Activated naive CD8-positive, alpha-beta T cell treated with anti-CD3 and anti-CD28 coated beads, Interleukin-2, amount 50 U/mL, for 24 hours (primary cell): ENCODE measurements at regions not wholly inside any gene's neighbourhood (a gene's known extent, or its start where the extent isn't known, plus 50 kb on each side); places are given as distances from the start of the nearest gene placed in this dataset.
"Not testable (repeated sequence)": the region's sequence is repeated elsewhere in the genome, so short reads cannot be mapped to it uniquely, and the experiment has no call there.

Source experiments
- ATAC-seq: fragments of 150-1000 bp; cut with Tn5 transposase; one replicate; pipeline ENCODE4 v1.10.0; 2021
- DNase-seq: peaks from one replicate; pipeline ENCODE4 v3.0.0; 2021
- H3K27ac Mint-ChIP-seq: one replicate; pipeline ENCODE4 v1.8.0; 2021; ENCODE audit warnings: mild to moderate bottlenecking, mixed read lengths
- H3K27me3 Mint-ChIP-seq: one replicate; pipeline ENCODE4 v1.8.0; 2021; ENCODE audit warnings: mixed read lengths
- H3K36me3 Mint-ChIP-seq: one replicate; pipeline ENCODE4 v1.8.0; 2021; ENCODE audit warnings: low read depth, mixed read lengths
- H3K4me1 Mint-ChIP-seq: one replicate; pipeline ENCODE4 v1.8.0; 2021; ENCODE audit warnings: mixed read lengths
- H3K4me3 Mint-ChIP-seq: one replicate; pipeline ENCODE4 v1.8.0; 2021; ENCODE audit warnings: mild to moderate bottlenecking, moderate library complexity, mixed read lengths
- H3K9me3 Mint-ChIP-seq: one replicate; pipeline ENCODE4 v1.8.0; 2021; ENCODE audit warnings: mixed read lengths

DNA sequence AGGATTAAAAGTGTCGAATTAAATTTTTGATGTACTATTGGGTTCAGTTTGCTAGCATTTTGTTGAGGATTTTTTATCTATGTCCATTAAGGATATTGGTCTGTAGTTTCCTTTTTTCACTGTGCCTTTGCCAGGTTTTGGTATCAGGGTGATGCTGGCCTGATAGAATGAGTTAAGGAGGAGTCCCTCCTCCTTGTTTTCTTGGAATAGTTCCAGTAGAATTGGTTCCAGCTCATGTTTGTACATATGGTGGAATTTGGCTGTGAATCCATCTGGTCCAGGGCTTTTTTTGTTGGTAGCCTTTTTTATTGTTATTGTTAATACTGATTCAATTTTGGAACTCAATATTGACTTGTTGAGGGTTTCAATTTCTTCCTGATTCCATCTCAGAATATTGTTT, 141.8 kb downstream of the SIM1 start:
- H3K36me3 Mint-ChIP-seq = no peaks in the 10 kb centered on the region
- no peak overlapping the region for H3K27ac Mint-ChIP-seq

DNA sequence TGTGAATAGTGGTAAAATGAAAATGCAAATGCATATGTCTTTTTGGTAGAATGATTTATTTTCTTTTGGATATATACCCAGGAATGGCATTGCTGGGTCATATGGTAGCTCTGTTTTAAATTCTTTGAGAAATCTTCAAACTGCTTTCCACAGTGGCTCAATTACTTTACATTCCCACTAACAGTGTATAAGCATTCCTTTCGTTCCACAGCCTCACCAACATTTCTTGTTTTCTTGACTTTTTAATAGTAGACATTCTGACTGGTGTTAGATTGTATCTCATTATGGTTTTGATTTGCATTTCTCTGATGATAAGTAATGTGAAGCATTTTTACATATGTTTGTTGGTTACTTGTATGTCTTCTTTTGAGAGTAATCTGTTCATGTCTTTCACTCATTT, 144.0 kb downstream of the SIM1 start:
- H3K4me3 Mint-ChIP-seq = no peak overlapping the region
- no peaks in the 10 kb centered on the region for H3K36me3 Mint-ChIP-seq
- H3K27me3 Mint-ChIP-seq = no peaks in the 10 kb centered on the region
- ATAC-seq (no peak), DNase-seq (no peak)
- H3K27ac Mint-ChIP-seq = no peak overlapping the region
- no peaks in the 10 kb centered on the region for H3K4me1 Mint-ChIP-seq
- H3K9me3 Mint-ChIP-seq = no peaks in the 10 kb centered on the region

More for the DNA sequence above, 141.8 kb downstream of the SIM1 start:
- Mint-ChIP-seq H3K4me1 (no peaks in the 10 kb centered on the region), H3K4me3 (no peak overlapping the region), H3K9me3 (no peaks in the 10 kb centered on the region), H3K27me3 (no peaks in the 10 kb centered on the region)
- DNase-seq = no peak
- no peak for ATAC-seq

DNA sequence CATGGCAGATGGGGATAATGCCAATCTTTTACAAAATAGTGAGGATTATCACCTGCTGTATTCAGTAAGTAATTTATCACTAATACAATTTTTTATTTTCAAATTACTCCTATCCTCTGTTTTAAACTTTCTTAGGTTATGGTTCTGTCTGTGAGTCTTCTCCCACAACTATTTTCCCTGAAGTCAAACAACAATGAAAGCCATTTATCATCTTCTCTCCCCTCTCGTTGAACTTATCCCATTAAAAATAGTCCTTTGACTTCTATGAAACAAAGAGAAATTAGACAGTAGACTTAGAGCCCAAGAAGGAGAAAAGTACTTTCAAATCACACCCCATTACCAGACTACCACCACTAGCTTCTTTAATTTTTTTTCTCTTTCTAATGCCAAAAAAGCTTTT, 147.7 kb downstream of the SIM1 start:
- Mint-ChIP-seq H3K4me1 (no peaks in the 10 kb centered on the region), H3K27ac (no peak overlapping the region), H3K4me3 (no peak overlapping the region), H3K9me3 (no peaks in the 10 kb centered on the region), H3K36me3 (no peaks in the 10 kb centered on the region), H3K27me3 (peaks cover 4% of the 10 kb centered on the region)
- no peak for ATAC-seq
- DNase-seq = no peak

DNA sequence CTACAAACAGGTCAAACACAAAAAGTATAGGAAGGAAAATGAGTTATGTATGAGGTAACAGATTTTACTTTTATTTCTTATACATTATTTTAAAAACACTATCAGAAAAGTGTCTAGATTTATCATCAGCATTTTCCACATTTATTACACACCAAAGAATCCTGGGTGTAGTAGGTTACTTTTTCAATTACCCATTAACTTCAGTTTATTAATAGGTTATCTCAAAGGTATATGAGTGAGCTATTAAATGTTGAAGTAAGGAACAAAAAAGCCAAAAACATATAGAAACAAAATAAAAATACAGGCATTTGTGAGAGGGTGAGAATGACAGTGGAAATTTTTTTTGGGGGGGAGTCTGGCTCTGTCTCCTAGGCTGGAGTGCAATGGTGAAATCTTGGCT, 150.5 kb downstream of the SIM1 start:
- Mint-ChIP-seq H3K9me3 (no peaks in the 10 kb centered on the region), H3K4me1 (no peaks in the 10 kb centered on the region), H3K27ac (no peak overlapping the region), H3K27me3 (peaks cover 4% of the 10 kb centered on the region), H3K36me3 (no peaks in the 10 kb centered on the region), H3K4me3 (no peak overlapping the region)
- ATAC-seq = no peak
- no peak for DNase-seq

DNA sequence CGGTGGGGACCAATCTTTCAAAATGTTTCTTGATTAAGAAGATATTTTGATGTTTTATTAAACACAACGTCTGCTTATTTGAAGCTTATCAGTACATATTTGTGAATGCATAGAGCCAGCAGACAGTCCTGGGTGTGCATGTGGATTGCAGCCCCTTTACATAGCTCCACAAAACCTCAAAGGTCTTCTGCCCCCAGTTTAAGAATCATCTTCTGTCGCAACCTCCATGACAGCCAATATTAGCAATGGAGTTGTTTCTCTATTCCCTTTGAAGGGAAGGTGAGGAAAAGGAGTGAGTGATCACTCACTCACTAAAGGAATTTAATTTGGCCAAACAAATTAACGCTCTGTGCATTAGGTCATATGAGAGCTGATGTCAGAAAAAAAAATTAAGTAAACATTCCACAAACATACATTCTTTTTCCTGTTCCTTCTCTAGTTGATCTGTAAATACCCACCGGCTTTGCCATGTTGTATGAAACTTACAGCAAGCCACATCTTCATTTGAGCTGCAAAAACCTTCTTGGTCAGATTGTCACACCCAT, 152.9 kb downstream of the SIM1 start:
- no peaks in the 10 kb centered on the region for H3K36me3 Mint-ChIP-seq
- ATAC-seq (no peak), DNase-seq (no peak)
- H3K4me1 Mint-ChIP-seq = no peaks in the 10 kb centered on the region
- peaks cover 4% of the 10 kb centered on the region for H3K27me3 Mint-ChIP-seq
- no peaks in the 10 kb centered on the region for H3K9me3 Mint-ChIP-seq
- no peak overlapping the region for H3K4me3 Mint-ChIP-seq
- H3K27ac Mint-ChIP-seq = no peak overlapping the region

DNA sequence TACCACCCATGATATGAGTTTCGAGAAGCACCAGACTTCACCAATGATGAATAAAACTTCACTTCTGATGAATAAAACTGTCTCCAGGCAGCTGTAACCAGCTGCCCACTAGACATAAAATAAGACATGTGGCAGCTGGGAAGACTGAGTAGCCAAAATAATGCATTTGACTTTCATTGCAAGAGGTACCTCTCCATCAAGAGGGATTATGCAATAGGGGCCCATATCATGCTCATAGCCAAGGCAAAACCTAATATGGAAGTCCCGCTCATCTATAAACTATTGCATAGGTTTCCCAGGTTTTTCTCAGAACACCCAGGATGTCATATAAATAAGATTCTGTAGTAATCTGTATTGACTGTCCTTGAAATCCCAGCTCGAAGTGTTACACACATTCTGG, 155.5 kb downstream of the SIM1 start:
- no peak overlapping the region for H3K27ac Mint-ChIP-seq
- ATAC-seq (no peak), DNase-seq (no peak)
- H3K27me3 Mint-ChIP-seq = peaks cover 4% of the 10 kb centered on the region
- H3K4me3 Mint-ChIP-seq = no peak overlapping the region
- no peaks in the 10 kb centered on the region for H3K36me3 Mint-ChIP-seq
- no peaks in the 10 kb centered on the region for H3K4me1 Mint-ChIP-seq
- H3K9me3 Mint-ChIP-seq = no peaks in the 10 kb centered on the region

DNA sequence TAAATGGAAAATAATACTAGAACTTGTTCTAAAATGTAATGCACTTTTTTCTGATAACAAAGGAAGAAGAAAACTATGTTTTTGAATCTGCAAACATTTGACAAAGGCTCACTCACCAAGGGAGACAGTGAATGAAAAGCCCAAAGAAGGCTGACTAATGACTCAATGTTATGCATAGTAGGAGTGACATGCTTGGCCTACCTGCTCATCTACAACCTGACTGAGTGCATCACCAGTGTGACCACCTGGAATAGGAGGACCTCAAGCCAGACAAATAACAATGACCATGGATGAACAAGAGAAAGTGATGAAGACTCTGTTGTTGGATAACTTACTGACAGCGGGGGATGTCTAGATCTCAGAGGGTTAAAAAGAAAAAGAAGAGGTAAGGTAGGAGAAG, 157.2 kb downstream of the SIM1 start:
- no peaks in the 10 kb centered on the region for H3K36me3 Mint-ChIP-seq
- peaks cover 3% of the 10 kb centered on the region for H3K27me3 Mint-ChIP-seq
- DNase-seq (no peak), ATAC-seq (no peak)
- no peaks in the 10 kb centered on the region for H3K4me1 Mint-ChIP-seq
- H3K4me3 Mint-ChIP-seq = no peak overlapping the region
- H3K27ac Mint-ChIP-seq = no peak overlapping the region
- H3K9me3 Mint-ChIP-seq = no peaks in the 10 kb centered on the region

DNA sequence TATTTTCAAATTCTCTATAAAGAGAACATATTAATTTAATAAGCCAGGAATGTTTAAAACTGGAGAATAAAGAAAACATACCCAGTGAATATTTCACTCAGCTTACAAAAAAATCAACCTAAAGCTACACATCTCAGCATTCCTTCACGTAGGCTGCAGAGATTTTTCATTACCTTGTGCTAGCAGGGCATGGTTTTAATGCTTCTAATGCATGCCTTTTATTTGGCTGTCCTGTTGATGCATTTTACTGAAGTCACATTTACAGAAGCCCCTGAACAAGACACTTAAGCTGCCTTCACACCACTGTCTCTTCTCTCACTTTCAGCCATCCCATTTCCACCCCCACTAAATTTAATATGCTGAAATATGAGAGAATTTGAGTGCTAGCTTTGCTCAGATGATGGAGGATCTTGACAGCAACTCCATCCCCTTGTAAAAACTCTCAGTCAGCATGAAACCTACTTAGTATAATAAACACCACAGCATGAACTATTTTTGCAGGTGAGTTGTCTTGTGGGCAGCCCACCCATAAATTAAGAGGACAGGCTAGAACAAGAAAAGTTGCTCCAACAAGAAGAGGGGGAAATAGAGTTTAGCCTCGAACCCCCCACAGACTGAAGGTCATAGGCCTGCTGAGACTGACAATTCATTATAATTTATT, 159.4 kb downstream of the SIM1 start:
- H3K9me3 Mint-ChIP-seq = no peaks in the 10 kb centered on the region
- no peak overlapping the region for H3K27ac Mint-ChIP-seq
- H3K36me3 Mint-ChIP-seq = no peaks in the 10 kb centered on the region
- H3K4me1 Mint-ChIP-seq = no peaks in the 10 kb centered on the region
- no peak overlapping the region for H3K4me3 Mint-ChIP-seq
- ATAC-seq (no peak), DNase-seq (no peak)
- peaks cover 4% of the 10 kb centered on the region for H3K27me3 Mint-ChIP-seq

DNA sequence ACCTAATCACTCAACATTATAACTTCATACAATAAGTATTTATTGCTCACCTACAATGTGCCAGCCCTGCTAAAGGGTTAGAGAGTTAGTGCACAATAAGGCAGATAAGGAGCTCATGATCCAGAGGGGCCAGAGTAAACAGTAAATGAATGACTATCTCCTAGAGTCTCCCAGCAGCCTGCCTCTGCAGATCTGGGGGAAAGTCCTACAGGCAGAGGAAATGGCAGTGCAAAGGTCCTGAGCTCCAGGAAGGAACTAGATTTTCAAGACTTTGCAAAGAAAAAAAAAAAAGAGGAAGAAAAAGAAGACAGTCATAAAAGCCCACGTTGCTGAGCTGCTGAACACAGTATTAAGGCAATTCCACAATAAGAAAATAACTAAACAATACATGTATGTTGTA, 160.1 kb downstream of the SIM1 start:
- Mint-ChIP-seq H3K27ac (no peak overlapping the region), H3K27me3 (peaks cover 4% of the 10 kb centered on the region), H3K4me3 (no peak overlapping the region), H3K36me3 (no peaks in the 10 kb centered on the region), H3K4me1 (no peaks in the 10 kb centered on the region), H3K9me3 (no peaks in the 10 kb centered on the region)
- DNase-seq = no peak
- ATAC-seq = no peak

DNA sequence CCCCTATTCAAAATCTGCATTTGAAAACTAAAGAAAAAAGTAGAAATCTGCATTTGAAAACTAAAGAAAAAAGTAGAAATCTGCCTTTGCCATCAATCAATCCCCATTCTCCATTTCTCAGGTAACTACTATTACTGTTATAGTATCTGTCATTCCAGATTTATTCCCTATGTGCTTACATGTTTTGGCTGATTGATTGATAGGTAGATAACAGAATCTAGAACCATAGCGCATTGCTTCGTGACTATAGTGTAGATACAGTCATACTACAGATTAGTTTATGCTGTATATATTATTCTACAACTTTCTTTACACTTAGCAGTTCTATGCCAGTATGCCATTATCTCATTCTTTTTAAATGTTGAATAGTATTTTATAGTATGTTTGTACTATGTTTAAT, 163.0 kb downstream of the SIM1 start:
- Mint-ChIP-seq H3K27me3 (peaks cover 4% of the 10 kb centered on the region), H3K4me3 (no peak overlapping the region), H3K4me1 (no peaks in the 10 kb centered on the region), H3K9me3 (no peaks in the 10 kb centered on the region), H3K36me3 (no peaks in the 10 kb centered on the region), H3K27ac (no peak overlapping the region)
- DNase-seq = no peak
- ATAC-seq = no peak

DNA sequence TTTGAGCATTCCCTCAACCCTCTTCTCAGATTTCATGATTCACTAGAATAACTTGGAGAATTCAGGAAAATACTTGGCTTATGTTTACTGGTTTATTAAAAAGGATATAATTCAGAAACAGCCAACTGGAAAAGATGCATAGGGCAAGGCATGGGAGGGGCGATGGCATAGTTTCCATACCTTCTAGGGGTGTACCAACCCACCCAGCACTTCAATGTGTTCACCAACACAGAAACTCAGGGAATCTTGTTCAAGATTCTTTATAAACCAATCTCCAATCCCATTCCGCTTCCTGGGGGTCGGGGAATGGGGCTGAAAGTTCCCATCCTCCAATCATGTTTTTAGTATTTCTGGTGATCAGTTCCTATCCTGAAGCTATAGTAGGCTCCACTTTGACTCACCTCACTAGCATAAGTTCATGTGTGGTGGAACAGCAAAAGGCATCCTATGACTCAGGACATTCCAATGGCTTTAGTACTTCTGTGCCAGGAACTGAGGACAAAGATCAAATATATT, 164.4 kb downstream of the SIM1 start:
- H3K4me3 Mint-ChIP-seq = no peak overlapping the region
- peaks cover 4% of the 10 kb centered on the region for H3K27me3 Mint-ChIP-seq
- no peaks in the 10 kb centered on the region for H3K4me1 Mint-ChIP-seq
- no peaks in the 10 kb centered on the region for H3K9me3 Mint-ChIP-seq
- no peak overlapping the region for H3K27ac Mint-ChIP-seq
- DNase-seq (no peak), ATAC-seq (no peak)
- H3K36me3 Mint-ChIP-seq = no peaks in the 10 kb centered on the region

DNA sequence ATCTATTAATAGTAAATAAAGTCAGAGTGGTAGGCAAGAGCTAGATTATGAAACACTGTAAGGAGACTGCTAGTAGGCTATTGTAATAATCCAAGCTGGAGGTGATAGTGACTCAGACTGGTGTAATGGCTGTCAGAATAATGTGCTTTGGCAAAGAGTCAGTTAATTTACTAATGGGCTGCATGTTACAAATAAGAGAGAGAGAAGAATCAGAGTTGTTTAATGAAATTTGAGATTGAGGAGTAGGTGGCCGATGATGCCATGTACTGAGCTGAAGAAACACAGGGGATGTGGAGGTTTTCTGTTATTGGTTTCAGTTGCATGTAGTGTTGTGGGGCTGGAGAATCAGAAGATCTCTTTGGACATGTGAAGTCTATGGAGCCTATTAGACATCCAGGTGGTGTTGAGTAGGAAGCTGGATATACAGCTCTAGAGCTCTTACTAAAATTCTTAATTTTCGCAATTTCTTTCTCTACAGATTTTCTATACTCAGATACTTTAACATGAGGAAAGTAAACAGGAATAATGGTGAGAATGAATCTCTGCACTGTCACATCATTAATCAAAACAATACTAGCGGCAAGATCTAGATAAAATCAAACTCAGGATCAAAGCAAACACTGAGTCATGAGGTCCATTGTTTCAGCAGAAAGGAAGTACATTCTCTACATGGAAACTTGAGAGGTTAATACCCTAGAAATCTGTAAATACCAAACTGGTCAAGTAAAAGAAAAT, 167.7 kb downstream of the SIM1 start:
- Mint-ChIP-seq H3K27ac (no peak overlapping the region), H3K9me3 (no peaks in the 10 kb centered on the region), H3K4me3 (no peak overlapping the region), H3K36me3 (no peaks in the 10 kb centered on the region), H3K27me3 (peaks cover 2% of the 10 kb centered on the region), H3K4me1 (no peaks in the 10 kb centered on the region)
- ATAC-seq = no peak
- no peak for DNase-seq

DNA sequence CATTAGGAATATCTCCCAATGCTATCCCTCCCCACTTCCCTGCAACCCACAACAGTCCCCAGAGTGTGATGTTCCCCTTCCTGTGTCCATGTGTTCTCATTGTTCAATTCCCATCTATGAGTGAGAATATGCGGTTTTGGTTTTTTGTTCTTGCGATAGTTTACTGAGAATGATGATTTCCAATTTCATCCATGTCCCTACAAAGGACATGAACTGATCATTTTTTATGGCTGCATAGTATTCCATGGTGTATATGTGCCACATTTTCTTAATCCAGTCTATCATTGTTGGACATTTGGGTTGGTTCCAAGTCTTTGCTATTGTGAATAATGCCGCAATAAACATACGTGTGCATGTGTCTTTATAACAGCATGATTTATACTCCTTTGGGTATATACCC, 169.5 kb downstream of the SIM1 start:
- H3K36me3 Mint-ChIP-seq = not testable (repeated sequence)

DNA sequence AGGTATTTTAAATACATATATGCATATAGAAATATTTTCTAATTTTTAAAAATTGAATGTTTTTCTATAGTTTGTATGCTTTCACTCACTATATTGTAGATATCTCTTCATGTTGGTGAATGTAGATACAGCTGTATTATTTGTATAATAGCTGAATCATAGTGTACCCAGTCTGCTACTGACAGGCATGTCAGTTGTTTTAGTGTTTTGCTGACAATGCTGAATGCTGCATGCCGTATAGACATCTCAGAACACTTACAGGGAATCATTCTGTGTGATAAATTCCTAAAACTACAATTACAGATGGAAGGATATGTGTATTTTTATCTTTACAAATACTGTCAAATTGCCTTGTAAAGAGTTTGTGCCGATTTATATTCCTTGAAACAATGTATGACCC, 175.4 kb downstream of the SIM1 start:
- Mint-ChIP-seq H3K27me3 (peaks cover 1% of the 10 kb centered on the region), H3K4me1 (no peaks in the 10 kb centered on the region), H3K36me3 (no peaks in the 10 kb centered on the region), H3K9me3 (no peaks in the 10 kb centered on the region), H3K27ac (no peak overlapping the region), H3K4me3 (no peak overlapping the region)
- ATAC-seq = no peak
- no peak for DNase-seq

More for the DNA sequence above, 169.5 kb downstream of the SIM1 start:
- not testable (repeated sequence) for H3K9me3 Mint-ChIP-seq, H3K4me1 Mint-ChIP-seq, H3K27ac Mint-ChIP-seq, DNase-seq, ATAC-seq, H3K27me3 Mint-ChIP-seq, H3K4me3 Mint-ChIP-seq

DNA sequence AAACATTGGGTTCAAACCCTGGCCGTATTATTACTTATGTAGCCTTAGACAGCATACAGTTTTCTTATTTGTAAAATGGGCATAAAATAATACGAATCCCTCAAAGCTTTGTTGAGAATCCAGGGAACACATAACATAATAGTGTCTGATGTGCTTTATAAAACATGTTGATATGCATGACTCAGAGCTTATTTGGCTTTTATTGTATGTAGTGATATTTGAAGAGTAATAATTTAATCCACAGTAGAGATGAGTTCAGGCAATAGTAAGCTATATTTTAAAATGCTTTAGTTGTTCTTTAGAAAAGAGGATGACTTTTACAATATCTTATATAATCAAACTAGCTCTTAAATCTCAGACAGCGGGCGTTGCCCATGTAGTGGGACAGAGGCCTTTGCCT, 176.4 kb downstream of the SIM1 start:
- no peak for DNase-seq
- H3K4me1 Mint-ChIP-seq = no peaks in the 10 kb centered on the region
- ATAC-seq = no peak
- H3K36me3 Mint-ChIP-seq = no peaks in the 10 kb centered on the region
- no peak overlapping the region for H3K27ac Mint-ChIP-seq
- H3K9me3 Mint-ChIP-seq = no peaks in the 10 kb centered on the region
- peaks cover 1% of the 10 kb centered on the region for H3K27me3 Mint-ChIP-seq
- H3K4me3 Mint-ChIP-seq = no peak overlapping the region
